K562 (cell line): ENCODE measurements at regions not wholly inside any gene's neighbourhood (a gene's known extent, or its start where the extent isn't known, plus 50 kb on each side); places are given as distances from the start of the nearest gene placed in this dataset.

Experiments used
- ARID3B ChIP-seq: fragments of 250-450 bp; sonication (Bioruptor Pico); IDR thresholded peaks from 2 replicates; pipeline ENCODE4 v1.4.0; 2020; ENCODE audit warnings: borderline replicate concordance
- ATF7 ChIP-seq: fragments of 450-650 bp; IDR thresholded peaks from 2 replicates; pipeline ENCODE4 v1.7.1; 2014; ENCODE audit warnings: mild to moderate bottlenecking, moderate library complexity
- BHLHE40 ChIP-seq: IDR thresholded peaks from 2 replicates; pipeline ENCODE4 v1.6.1; 2011; ENCODE audit warnings: low read length, improper control_type of control experiment
- BRD4 ChIP-seq: fragments of 200-600 bp; sonication (generic); IDR thresholded peaks from 2 replicates; pipeline ENCODE4 v1.6.1; 2017; ENCODE audit warnings: inconsistent platforms
- EZH2 ChIP-seq: IDR thresholded peaks from 2 replicates; pipeline ENCODE4 v1.6.1; 2012; ENCODE audit warnings: low read depth, mild to moderate bottlenecking, inconsistent platforms, low read length, borderline replicate concordance
- FUS ChIP-seq: fragments of 200-400 bp; formaldehyde crosslinking; optimal IDR thresholded peaks from 2 replicates; pipeline ENCODE3; 2017; ENCODE audit warnings: low read depth, low read length
- ID3 ChIP-seq, 2 experiments: fragments of 250-450 bp in 1 of 2; fragments of 450-650 bp in 1 of 2; sonication (Bioruptor Pico) in 1 of 2; IDR thresholded peaks; 2 replicates each; pipeline versions ENCODE4 v1.6.1 to v1.8.0; 2016 to 2021; ENCODE audit warnings: mild to moderate bottlenecking in 2 of 2, moderate library complexity in 2 of 2, missing compliant biosample characterization in 1 of 2, missing genetic modification characterization in 1 of 2
- KDM4B ChIP-seq, 2 experiments: fragments of 450-650 bp in 1 of 2; sonication (generic) in 1 of 2; IDR thresholded peaks; 2 replicates each; pipeline ENCODE4 v1.6.1; 2016 to 2017; ENCODE audit warnings: borderline replicate concordance in 2 of 2, antibody characterized with exemption in 1 of 2, low read depth in 1 of 2, mild to moderate bottlenecking in 1 of 2
- KLF13 ChIP-seq: fragments of 450-650 bp; IDR thresholded peaks from 2 replicates; pipeline ENCODE4 v1.6.1; 2016; ENCODE audit warnings: missing genetic modification characterization, low read depth, mild to moderate bottlenecking, missing compliant biosample characterization, moderate library complexity, borderline replicate concordance
- MEIS2 ChIP-seq: fragments of 450-650 bp; IDR thresholded peaks from 2 replicates; pipeline ENCODE4 v1.6.1; 2014; ENCODE audit warnings: mild to moderate bottlenecking; ENCODE audit not compliant: partially characterized antibody
- NKRF ChIP-seq: fragments of 450-650 bp; IDR thresholded peaks from 2 replicates; pipeline ENCODE4 v1.6.1; 2016; ENCODE audit warnings: borderline replicate concordance
- NR3C1 ChIP-seq: sonication (generic); formaldehyde crosslinking; IDR thresholded peaks from 2 replicates; pipeline ENCODE4 v1.8.1; 2022; ENCODE audit warnings: missing genetic modification reagents
- POLR2AphosphoS5 ChIP-seq: IDR thresholded peaks from 2 replicates; pipeline ENCODE4 v1.6.1; 2011; ENCODE audit warnings: mild to moderate bottlenecking, low read depth, low read length, moderate library complexity; ENCODE audit not compliant: control insufficient read depth, insufficient read depth
- RBM22 ChIP-seq: fragments of 200-400 bp; formaldehyde crosslinking; IDR thresholded peaks from 2 replicates; pipeline ENCODE4 v1.6.1; 2018; ENCODE audit warnings: low read length, low read depth; ENCODE audit not compliant: poor library complexity, severe bottlenecking
- TARDBP ChIP-seq: fragments of 450-650 bp; IDR thresholded peaks from 2 replicates; pipeline ENCODE4 v1.6.1; 2016
- TOE1 ChIP-seq, 2 experiments: fragments of 450-650 bp in 1 of 2; sonication (generic) in 1 of 2; formaldehyde crosslinking in 1 of 2; IDR thresholded peaks; 2 replicates each; pipeline versions ENCODE4 v1.7.1 to v1.8.0; 2016 to 2022; ENCODE audit warnings: borderline replicate concordance in 2 of 2, mild to moderate bottlenecking in 2 of 2, antibody characterized with exemption in 1 of 2, inconsistent platforms in 1 of 2, low read depth in 1 of 2, missing genetic modification reagents in 1 of 2, moderate library complexity in 1 of 2
- USF1 ChIP-seq: sonication (generic); formaldehyde crosslinking; IDR thresholded peaks from 2 replicates; pipeline ENCODE4 v1.9.0; 2022; ENCODE audit warnings: mild to moderate bottlenecking, missing genetic modification reagents
- USF2 ChIP-seq: sonication (generic); formaldehyde crosslinking; IDR thresholded peaks from 2 replicates; pipeline ENCODE4 v1.5.0; 2020; ENCODE audit warnings: missing genetic modification reagents
- ZNF224 ChIP-seq: sonication (generic); formaldehyde crosslinking; IDR thresholded peaks from 2 replicates; pipeline ENCODE4 v1.8.0; 2022; ENCODE audit warnings: mild to moderate bottlenecking, missing genetic modification reagents
- ZNF253 ChIP-seq: fragments of 250-450 bp; sonication (Bioruptor Pico); conservative IDR thresholded peaks from 2 replicates; pipeline ENCODE4 v1.6.1; 2021; ENCODE audit warnings: mild to moderate bottlenecking
- ZNF280B ChIP-seq: fragments of 250-450 bp; sonication (Bioruptor Pico); IDR thresholded peaks from 2 replicates; pipeline ENCODE4 v1.5.1; 2021; ENCODE audit warnings: mild to moderate bottlenecking

- TF ChIP-seq MEIS2, result no peak
- TF ChIP-seq ATF7, result 0 out of 2 replicates have a peak, but pooled peaks have one; percentile 21
- no peak for TF ChIP-seq RBM22
- TF ChIP-seq TARDBP, result no peak
- no peak for TF ChIP-seq BRD4
- TF ChIP-seq NR3C1 (CRISPR knock-in tag), result no peak
- TF ChIP-seq EZH2, result no peak
- TF ChIP-seq TOE1 (IDR thresholded peaks at IDR 0.05; ENCODE audit: borderline replicate concordance), result peak; percentile 32; the same call in 1 of the 2 replicates
- TF ChIP-seq TOE1 (CRISPR knock-in tag; IDR thresholded peaks at IDR 0.05; ENCODE audit: borderline replicate concordance, low read depth), result no peak
- no peak for TF ChIP-seq ZNF224 (CRISPR knock-in tag)
- TF ChIP-seq ZNF280B (CRISPR knock-in tag), result no peak
- TF ChIP-seq NKRF, result no peak
- no peak for TF ChIP-seq ID3 (CRISPR knock-in tag; IDR thresholded peaks at IDR 0.05)
- no peak for TF ChIP-seq ID3 (tag; IDR thresholded peaks at IDR 0.05)
- no peak for TF ChIP-seq KLF13 (tag)
- TF ChIP-seq BHLHE40, result no peak
- no peak for TF ChIP-seq POLR2AphosphoS5
- peak; percentile 60 for TF ChIP-seq USF2 (CRISPR knock-in tag)
- TF ChIP-seq ZNF253 (CRISPR knock-in tag), result no peak
- no peak for TF ChIP-seq KDM4B (IDR thresholded peaks at IDR 0.05; ENCODE audit: borderline replicate concordance in 2 of 2, low read depth in 1 of 2)
- TF ChIP-seq FUS, result no peak
- no peak for TF ChIP-seq ARID3B (CRISPR knock-in tag)
- TF ChIP-seq USF1, result peak; percentile 55
Measured at GRCh38 chr2:64787698-64788097, 134.0 kb upstream of the SERTAD2 start (continued).
